NCI-H1105 (cell line): ENCODE measurements at regions not wholly inside any gene's neighbourhood (a gene's known extent, or its start where the extent isn't known, plus 50 kb on each side); places are given as distances from the start of the nearest gene placed in this dataset.
"Not testable (repeated sequence)": the region's sequence is repeated elsewhere in the genome, so short reads cannot be mapped to it uniquely, and the experiment has no call there.

Source experiments
- DNase-seq: peaks from one replicate; lab custom pipeline; 2025; lab: John Stamatoyannopoulos, UW

- peak; percentile 77 for DNase-seq
Measured at GRCh38 chr21:39082656-39083376, 100.4 kb downstream of the PSMG1 start.

GRCh38 chr21:39080366-39080765, 102.9 kb downstream of the PSMG1 start:
- DNase-seq: no peak

GRCh38 chr21:39079617-39080016, 103.6 kb downstream of the PSMG1 start:
- DNase-seq: no peak

- DNase-seq: no peak
Measured at GRCh38 chr21:39078322-39079065, 104.8 kb downstream of the PSMG1 start.

- no peak for DNase-seq
Measured at GRCh38 chr21:39077876-39078275, 105.4 kb downstream of the PSMG1 start.

- no peak for DNase-seq
Measured at GRCh38 chr21:39074508-39074907, 108.7 kb downstream of the PSMG1 start.

- no peak for DNase-seq
Measured at GRCh38 chr21:39073717-39074116, 109.5 kb downstream of the PSMG1 start.

GRCh38 chr21:39073063-39073462, 110.2 kb downstream of the PSMG1 start:
- DNase-seq: no peak

GRCh38 chr21:39072468-39072867, 110.8 kb downstream of the PSMG1 start:
- no peak for DNase-seq

- DNase-seq: no peak
Measured at GRCh38 chr21:39071623-39072214, 111.5 kb downstream of the PSMG1 start.

- not testable (repeated sequence) for DNase-seq
Measured at GRCh38 chr21:39069856-39070255, 113.4 kb downstream of the PSMG1 start.

- DNase-seq: no peak
Measured at GRCh38 chr21:39066829-39067780, 116.1 kb downstream of the PSMG1 start.

GRCh38 chr21:39065917-39066316, 117.3 kb downstream of the PSMG1 start:
- no peak for DNase-seq

GRCh38 chr21:39064325-39065012, 118.8 kb downstream of the PSMG1 start:
- DNase-seq: no peak

- no peak for DNase-seq
Measured at GRCh38 chr21:39063517-39063916, 119.7 kb downstream of the PSMG1 start.

GRCh38 chr21:39062196-39062595, 121.1 kb downstream of the PSMG1 start:
- DNase-seq: no peak

GRCh38 chr21:39061766-39062165, 121.5 kb downstream of the PSMG1 start:
- no peak for DNase-seq

GRCh38 chr21:39060485-39061083, 122.7 kb downstream of the PSMG1 start:
- no peak for DNase-seq

GRCh38 chr21:39057121-39057520, 126.1 kb downstream of the PSMG1 start:
- peak; percentile 65 for DNase-seq

- DNase-seq: no peak
Measured at GRCh38 chr21:39056636-39057035, 126.6 kb downstream of the PSMG1 start.
